ENCODE measurements at regions not wholly inside any gene's neighbourhood (a gene's known extent, or its start where the extent isn't known, plus 50 kb on each side); places are given as distances from the start of the nearest gene placed in this dataset.

DNA sequence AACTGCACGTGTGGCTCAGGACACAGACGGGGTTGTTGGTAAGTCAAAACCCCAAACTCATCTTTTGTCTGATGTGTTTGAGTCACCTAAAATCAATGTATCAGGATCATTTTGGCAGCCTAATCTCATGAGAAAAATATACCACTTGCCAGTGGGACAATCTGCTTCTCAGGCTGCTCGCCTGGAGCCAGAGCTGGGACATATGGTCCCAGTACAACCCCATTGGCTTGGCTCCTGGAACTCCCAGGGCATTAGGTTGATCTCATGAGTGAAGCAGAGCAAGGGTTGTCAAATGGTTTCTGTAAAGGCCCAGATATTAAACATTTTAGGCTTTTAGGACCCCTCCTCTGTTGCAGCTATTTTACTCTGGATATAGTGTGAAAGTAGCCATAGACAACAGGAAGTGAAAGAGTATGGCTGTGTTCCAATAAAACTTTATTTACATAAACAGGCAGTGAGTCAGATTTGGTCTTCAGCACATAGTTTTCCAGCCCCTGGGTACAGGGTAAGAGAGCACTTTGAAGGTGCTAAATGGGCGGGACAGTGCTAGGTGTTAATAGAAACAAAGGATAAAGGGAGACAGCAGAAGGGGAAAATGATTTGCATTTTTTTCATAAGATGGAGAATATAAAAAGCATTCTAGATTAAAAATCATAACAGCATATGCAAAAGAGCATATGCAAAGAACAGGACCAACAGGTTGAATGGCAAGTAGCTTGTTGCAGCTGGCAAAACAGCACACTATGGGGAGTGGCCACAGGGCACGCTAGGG lies 290.8 kb downstream of the KCNS3 start:
- TF ChIP-seq ZNF292 (tag by site-specific recombination; IDR thresholded peaks at IDR 0.05; ENCODE audit: borderline replicate concordance, low read depth) (no peak), ZNF510 (tag by site-specific recombination; IDR thresholded peaks at IDR 0.05; ENCODE audit: insufficient replicate concordance) (no peak), ZNF274 (IDR thresholded peaks at IDR 0.05; ENCODE audit: low read length) (no peak), ZNF274 (tag by site-specific recombination; IDR thresholded peaks at IDR 0.05; ENCODE audit: borderline replicate concordance) (no peak), ZNF24 (tag by site-specific recombination; IDR thresholded peaks at IDR 0.05) (no peak), SP2 (tag by site-specific recombination; IDR thresholded peaks at IDR 0.05) (no peak), OSR2 (tag by site-specific recombination; IDR thresholded peaks at IDR 0.05) (no peak), ZNF830 (tag by site-specific recombination; IDR thresholded peaks at IDR 0.05; ENCODE audit: low read depth) (no peak), ZNF239 (tag by site-specific recombination; IDR thresholded peaks at IDR 0.05) (no peak), ZNF121 (tag by site-specific recombination; IDR thresholded peaks at IDR 0.05) (no peak), HOXC10 (CRISPR knock-in tag; IDR thresholded peaks at IDR 0.05) (no peak)
- TF ChIP-seq, protein P1, sequence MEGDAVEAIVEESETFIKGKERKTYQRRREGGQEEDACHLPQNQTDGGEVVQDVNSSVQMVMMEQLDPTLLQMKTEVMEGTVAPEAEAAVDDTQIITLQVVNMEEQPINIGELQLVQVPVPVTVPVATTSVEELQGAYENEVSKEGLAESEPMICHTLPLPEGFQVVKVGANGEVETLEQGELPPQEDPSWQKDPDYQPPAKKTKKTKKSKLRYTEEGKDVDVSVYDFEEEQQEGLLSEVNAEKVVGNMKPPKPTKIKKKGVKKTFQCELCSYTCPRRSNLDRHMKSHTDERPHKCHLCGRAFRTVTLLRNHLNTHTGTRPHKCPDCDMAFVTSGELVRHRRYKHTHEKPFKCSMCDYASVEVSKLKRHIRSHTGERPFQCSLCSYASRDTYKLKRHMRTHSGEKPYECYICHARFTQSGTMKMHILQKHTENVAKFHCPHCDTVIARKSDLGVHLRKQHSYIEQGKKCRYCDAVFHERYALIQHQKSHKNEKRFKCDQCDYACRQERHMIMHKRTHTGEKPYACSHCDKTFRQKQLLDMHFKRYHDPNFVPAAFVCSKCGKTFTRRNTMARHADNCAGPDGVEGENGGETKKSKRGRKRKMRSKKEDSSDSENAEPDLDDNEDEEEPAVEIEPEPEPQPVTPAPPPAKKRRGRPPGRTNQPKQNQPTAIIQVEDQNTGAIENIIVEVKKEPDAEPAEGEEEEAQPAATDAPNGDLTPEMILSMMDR (tag by site-specific recombination; IDR thresholded peaks at IDR 0.05) = no peak
- TF ChIP-seq, protein P2, sequence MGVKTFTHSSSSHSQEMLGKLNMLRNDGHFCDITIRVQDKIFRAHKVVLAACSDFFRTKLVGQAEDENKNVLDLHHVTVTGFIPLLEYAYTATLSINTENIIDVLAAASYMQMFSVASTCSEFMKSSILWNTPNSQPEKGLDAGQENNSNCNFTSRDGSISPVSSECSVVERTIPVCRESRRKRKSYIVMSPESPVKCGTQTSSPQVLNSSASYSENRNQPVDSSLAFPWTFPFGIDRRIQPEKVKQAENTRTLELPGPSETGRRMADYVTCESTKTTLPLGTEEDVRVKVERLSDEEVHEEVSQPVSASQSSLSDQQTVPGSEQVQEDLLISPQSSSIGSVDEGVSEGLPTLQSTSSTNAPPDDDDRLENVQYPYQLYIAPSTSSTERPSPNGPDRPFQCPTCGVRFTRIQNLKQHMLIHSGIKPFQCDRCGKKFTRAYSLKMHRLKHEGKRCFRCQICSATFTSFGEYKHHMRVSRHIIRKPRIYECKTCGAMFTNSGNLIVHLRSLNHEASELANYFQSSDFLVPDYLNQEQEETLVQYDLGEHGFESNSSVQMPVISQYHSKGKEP (tag by site-specific recombination; IDR thresholded peaks at IDR 0.05) = no peak

Data from HEK293 (cell line).